Activated CD4-positive, alpha-beta memory T cell treated with anti-CD3 and anti-CD28 coated beads, Interleukin-2, amount 10 ng/mL, durations not matched to agents 7 days and 5 days (primary cell): ENCODE measurements at regions not wholly inside any gene's neighbourhood (a gene's known extent, or its start where the extent isn't known, plus 50 kb on each side); places are given as distances from the start of the nearest gene placed in this dataset.

Source experiments
- CTCF ChIA-PET: fragments of 350-600 bp; sonication (Branson Sonifier 250); formaldehyde crosslinking; loops from one replicate; lab custom pipeline; 2021; ENCODE audit warnings: antibody characterized with exemption, inconsistent platforms; lab: Charles Lee
- POLR2A ChIA-PET: fragments of 350-600 bp; sonication (Branson Sonifier 250); formaldehyde crosslinking; loops from one replicate; lab custom pipeline; 2021; ENCODE audit warnings: antibody characterized with exemption; lab: Charles Lee
- DNase-seq: peaks from one replicate; pipeline ENCODE4 v3.0.0-alpha.2; 2020
- H3K27ac Mint-ChIP-seq: one replicate; pipeline ENCODE4 v1.8.0; 2021; ENCODE audit warnings: mild to moderate bottlenecking, mixed read lengths
- H3K27me3 Mint-ChIP-seq: one replicate; pipeline ENCODE4 v1.8.0; 2021; ENCODE audit warnings: mixed read lengths
- H3K36me3 Mint-ChIP-seq: one replicate; pipeline ENCODE4 v1.8.0; 2021; ENCODE audit warnings: low read depth, mixed read lengths
- H3K4me1 Mint-ChIP-seq: one replicate; pipeline ENCODE4 v1.8.0; 2021; ENCODE audit warnings: mixed read lengths
- H3K4me3 Mint-ChIP-seq: one replicate; pipeline ENCODE4 v1.8.0; 2021; ENCODE audit warnings: mild to moderate bottlenecking, mixed read lengths
- H3K9me3 Mint-ChIP-seq: one replicate; pipeline ENCODE4 v1.8.0; 2021; ENCODE audit warnings: mixed read lengths

DNA sequence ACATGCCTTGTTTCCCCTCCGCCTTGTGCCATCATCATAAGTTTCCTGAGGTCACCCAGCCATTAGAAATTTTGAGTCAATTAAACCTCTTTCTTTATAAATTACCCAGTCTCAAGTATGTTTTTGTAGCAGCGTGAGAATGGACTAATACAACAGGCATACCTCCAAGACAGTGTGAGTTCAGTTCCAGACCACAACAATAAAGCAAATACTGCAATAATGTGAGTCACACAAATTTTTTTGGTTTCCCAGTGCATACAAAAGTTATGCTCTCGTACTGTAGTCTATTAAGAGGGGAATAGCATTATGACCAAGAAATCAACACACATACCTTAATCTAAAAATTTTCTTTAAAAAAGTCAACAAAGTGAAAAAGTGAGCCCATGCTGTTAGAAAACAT, 217.2 kb downstream of the NR4A2 start:
- H3K4me3 Mint-ChIP-seq, result no peak overlapping the region
- H3K27me3 Mint-ChIP-seq, result no peaks in the 10 kb centered on the region
- no peaks in the 10 kb centered on the region for H3K36me3 Mint-ChIP-seq
- CTCF ChIA-PET, result no interaction called here
- H3K4me1 Mint-ChIP-seq, result no peaks in the 10 kb centered on the region
- no peak for DNase-seq
- no peak overlapping the region for H3K27ac Mint-ChIP-seq
- H3K9me3 Mint-ChIP-seq, result no peaks in the 10 kb centered on the region
- POLR2A ChIA-PET, result no interaction called here

DNA sequence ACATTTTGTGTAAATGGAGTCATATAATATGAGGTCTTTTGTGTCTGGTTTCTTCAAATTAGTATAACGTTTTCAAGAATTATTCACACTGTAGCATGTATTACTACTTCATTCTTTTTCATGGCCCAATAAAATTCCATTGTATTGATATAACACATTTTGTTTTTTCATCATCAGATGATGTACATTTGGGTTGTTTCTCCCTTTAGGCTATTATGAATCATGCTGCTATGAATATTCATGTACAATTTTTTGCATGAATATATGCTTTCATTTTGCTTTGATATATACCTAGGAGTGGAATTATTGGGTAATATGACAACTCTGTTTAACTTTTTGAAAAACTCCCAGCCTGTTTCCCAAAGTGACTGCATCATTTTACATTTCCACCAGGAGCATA, 220.2 kb downstream of the NR4A2 start:
- no peak for DNase-seq
- Mint-ChIP-seq H3K27me3 (no peaks in the 10 kb centered on the region), H3K27ac (no peak overlapping the region), H3K36me3 (no peaks in the 10 kb centered on the region), H3K4me3 (no peak overlapping the region), H3K4me1 (no peaks in the 10 kb centered on the region), H3K9me3 (no peaks in the 10 kb centered on the region)
- CTCF ChIA-PET, result no interaction called here
- POLR2A ChIA-PET, result no interaction called here

DNA sequence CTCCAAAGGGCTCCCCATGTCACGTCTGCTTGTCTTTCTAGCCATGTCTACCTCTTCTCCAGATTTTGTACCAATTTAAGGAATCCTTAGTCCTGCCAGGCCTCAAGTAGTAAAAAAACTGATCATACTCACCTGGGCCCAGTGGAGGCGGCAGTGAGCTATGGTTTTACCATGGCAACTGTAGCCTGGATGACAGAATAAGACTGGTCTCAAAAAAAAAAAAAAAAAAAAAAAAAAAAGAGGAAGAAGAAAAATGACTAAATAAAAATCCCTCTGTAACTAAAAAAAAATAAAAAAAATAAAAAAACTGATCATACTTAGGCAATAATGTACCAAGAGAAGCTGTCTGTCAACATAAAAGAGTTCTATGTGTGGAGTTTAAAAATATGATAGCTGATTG, 221.6 kb downstream of the NR4A2 start:
- CTCF ChIA-PET, result interaction anchor here (0.6 to 0.8 kb wide), 6 partner anchors 9 to 1764 kb away, joined by 3 to 4 read pairs (median 4); no protein-coding TSS in a partner anchor
- H3K36me3 Mint-ChIP-seq, result no peaks in the 10 kb centered on the region

DNA sequence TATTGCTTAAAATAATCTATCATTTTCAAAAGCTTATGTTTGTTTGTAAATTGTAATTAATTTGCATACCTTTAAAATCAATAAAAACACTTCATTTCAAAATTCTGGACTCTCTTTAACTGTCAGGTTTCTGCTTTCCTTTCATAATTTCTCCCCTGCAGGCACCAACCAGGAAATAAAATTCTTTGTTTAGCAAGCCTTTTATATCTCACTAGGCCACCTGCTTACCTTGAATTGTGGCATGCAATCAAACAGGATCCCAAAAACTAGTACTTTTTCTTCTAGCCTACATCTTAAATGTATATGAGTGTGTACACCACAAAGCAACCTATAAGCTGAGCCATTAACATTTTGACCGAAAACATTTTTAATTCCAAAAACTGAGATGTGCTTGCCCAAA, 233.1 kb downstream of the NR4A2 start:
- Mint-ChIP-seq H3K4me3 (no peak overlapping the region), H3K27me3 (no peaks in the 10 kb centered on the region), H3K36me3 (no peaks in the 10 kb centered on the region), H3K4me1 (no peaks in the 10 kb centered on the region), H3K9me3 (no peaks in the 10 kb centered on the region), H3K27ac (no peak overlapping the region)
- ChIA-PET CTCF (no interaction called here), POLR2A (no interaction called here)
- DNase-seq, result no peak

More for the DNA sequence above, 221.6 kb downstream of the NR4A2 start:
- Mint-ChIP-seq H3K27me3 (no peaks in the 10 kb centered on the region), H3K27ac (no peak overlapping the region), H3K4me3 (no peak overlapping the region), H3K9me3 (no peaks in the 10 kb centered on the region), H3K4me1 (no peaks in the 10 kb centered on the region)
- POLR2A ChIA-PET, result no interaction called here
- no peak for DNase-seq

DNA sequence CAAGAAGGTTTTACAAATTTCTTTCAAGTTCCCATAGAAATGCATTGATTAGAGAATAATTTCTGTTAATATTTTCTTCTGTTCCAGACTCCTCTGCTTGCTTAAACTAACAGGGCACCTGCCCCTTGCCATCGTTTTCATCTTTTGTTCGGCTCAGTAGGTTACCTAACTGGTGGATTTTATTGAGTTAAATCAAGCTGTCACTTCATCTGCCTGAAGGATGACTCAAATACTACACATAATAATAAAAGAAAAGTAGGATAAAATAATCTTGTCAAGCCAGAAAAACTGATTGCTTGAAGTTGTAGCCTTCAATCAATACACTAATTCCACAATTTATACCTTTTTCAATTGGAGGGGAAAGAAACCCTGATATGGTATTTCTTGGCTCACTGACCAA, 234.0 kb downstream of the NR4A2 start:
- DNase-seq, result no peak
- Mint-ChIP-seq H3K36me3 (no peaks in the 10 kb centered on the region), H3K27ac (no peak overlapping the region), H3K9me3 (no peaks in the 10 kb centered on the region), H3K27me3 (no peaks in the 10 kb centered on the region), H3K4me1 (no peaks in the 10 kb centered on the region), H3K4me3 (no peak overlapping the region)
- CTCF ChIA-PET, result no interaction called here
- POLR2A ChIA-PET, result no interaction called here

DNA sequence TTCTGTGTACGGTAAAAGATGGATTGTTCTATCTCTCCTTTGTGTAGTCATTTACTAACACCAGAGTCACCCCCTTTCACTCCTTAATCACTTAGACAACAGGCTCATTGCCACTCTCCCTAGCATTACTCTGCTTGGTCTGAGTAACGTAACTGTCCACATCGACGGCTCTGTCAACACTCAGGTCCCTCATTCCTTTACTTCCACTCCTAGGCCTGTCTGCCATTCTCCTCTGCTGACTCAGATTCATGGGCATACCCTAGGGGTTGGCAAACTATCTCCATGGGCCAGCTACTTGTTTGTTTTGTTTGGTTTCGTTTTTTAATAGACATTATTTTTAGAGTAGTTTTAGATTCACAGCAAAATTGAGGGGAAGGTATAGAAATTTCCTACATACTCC, 243.9 kb downstream of the NR4A2 start:
- no peak overlapping the region for H3K4me3 Mint-ChIP-seq
- no peaks in the 10 kb centered on the region for H3K36me3 Mint-ChIP-seq
- no peaks in the 10 kb centered on the region for H3K9me3 Mint-ChIP-seq
- no peaks in the 10 kb centered on the region for H3K4me1 Mint-ChIP-seq
- no peak overlapping the region for H3K27ac Mint-ChIP-seq
- no peak for DNase-seq
- ChIA-PET CTCF (no interaction called here), POLR2A (no interaction called here)
- no peaks in the 10 kb centered on the region for H3K27me3 Mint-ChIP-seq

DNA sequence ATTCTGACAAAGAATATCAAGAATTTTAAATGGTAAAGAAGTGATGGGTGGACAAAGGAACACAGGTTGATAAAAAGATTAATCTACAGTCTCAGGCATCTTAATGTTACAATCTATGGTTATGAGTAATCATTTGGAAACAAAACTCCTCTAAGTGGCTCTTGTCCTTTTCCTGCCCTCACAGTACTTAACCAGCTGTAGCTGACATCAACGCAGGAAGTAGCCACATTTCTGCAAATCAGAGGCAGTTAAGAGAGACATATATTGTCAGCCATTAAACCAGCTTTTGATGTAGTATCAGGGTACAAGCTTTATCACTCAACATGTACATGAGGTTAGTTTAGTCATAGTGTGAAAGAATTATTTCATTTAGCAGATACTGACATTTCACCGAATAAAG, 244.6 kb downstream of the NR4A2 start:
- H3K36me3 Mint-ChIP-seq, result no peaks in the 10 kb centered on the region
- no peaks in the 10 kb centered on the region for H3K4me1 Mint-ChIP-seq
- no peak overlapping the region for H3K4me3 Mint-ChIP-seq
- ChIA-PET CTCF (no interaction called here), POLR2A (no interaction called here)
- H3K9me3 Mint-ChIP-seq, result no peaks in the 10 kb centered on the region
- DNase-seq, result no peak
- no peak overlapping the region for H3K27ac Mint-ChIP-seq
- H3K27me3 Mint-ChIP-seq, result no peaks in the 10 kb centered on the region

DNA sequence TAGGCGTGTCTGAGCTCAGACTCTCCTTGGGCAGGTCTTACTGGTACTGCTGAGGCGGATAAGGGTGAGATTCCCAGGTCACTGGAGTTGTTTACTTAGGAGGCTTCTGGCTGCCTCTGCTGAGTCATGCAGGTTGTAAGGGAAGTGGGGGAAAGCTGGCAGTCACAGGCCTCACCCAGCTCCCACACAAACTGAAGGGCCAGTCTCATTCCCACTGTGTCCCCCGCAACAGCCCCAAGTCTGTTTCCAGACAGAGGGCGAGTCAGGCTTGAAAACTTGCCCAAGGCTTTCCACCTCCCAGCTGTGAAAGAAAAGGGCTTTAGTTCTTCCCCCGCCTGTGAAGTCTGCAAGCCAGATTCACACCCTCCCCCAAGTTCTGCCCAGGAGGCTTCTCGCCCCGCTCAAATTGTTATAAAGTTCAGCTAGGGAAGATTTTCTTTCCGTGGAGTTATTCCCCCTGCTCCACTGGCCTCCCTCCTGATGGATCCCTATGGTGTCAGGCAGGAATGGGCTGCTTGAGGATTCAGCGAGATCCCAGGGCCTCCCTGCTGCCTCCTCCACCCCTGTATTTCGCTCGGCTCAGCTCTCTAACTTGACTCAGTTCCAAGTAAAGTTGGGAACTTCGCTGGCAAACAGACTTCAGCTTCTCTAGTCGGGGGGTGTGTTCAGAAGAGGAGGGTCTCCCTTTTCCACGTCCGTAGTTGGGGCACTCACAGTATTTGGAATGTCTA, 248.6 kb downstream of the NR4A2 start:
- Mint-ChIP-seq H3K9me3 (no peaks in the 10 kb centered on the region), H3K27ac (no peak overlapping the region), H3K36me3 (no peaks in the 10 kb centered on the region), H3K4me3 (no peak overlapping the region), H3K27me3 (no peaks in the 10 kb centered on the region), H3K4me1 (no peaks in the 10 kb centered on the region)
- CTCF ChIA-PET, result no interaction called here
- POLR2A ChIA-PET, result no interaction called here
- DNase-seq, result no peak

DNA sequence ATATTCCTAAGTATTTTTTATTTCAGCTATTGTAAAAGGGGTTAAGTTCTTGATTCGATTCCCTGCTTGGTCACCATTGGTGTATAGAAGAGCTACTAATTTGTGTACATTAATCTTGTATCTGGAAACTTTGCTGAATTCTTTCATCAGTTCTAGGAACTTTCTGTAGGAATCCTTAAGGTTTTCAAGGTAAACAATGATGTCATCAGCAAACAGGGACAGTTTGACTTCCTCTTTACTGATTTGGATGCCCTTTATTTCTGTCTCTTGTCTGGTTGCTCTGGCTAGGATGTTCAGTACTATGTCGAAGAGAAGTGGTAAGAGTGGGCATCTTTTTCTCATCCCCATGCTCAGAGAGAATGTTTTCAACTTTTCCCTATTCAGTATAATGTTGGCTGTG, 252.7 kb downstream of the NR4A2 start:
- ChIA-PET CTCF (no interaction called here), POLR2A (interaction anchor here (0.5 kb wide), 1 partner anchor 18 kb away, joined by 3 read pairs; no protein-coding TSS in a partner anchor)
- DNase-seq, result no peak
- no peaks in the 10 kb centered on the region for H3K4me1 Mint-ChIP-seq
- no peaks in the 10 kb centered on the region for H3K9me3 Mint-ChIP-seq
- no peak overlapping the region for H3K27ac Mint-ChIP-seq
- no peaks in the 10 kb centered on the region for H3K27me3 Mint-ChIP-seq
- H3K4me3 Mint-ChIP-seq, result no peak overlapping the region
- no peaks in the 10 kb centered on the region for H3K36me3 Mint-ChIP-seq

DNA sequence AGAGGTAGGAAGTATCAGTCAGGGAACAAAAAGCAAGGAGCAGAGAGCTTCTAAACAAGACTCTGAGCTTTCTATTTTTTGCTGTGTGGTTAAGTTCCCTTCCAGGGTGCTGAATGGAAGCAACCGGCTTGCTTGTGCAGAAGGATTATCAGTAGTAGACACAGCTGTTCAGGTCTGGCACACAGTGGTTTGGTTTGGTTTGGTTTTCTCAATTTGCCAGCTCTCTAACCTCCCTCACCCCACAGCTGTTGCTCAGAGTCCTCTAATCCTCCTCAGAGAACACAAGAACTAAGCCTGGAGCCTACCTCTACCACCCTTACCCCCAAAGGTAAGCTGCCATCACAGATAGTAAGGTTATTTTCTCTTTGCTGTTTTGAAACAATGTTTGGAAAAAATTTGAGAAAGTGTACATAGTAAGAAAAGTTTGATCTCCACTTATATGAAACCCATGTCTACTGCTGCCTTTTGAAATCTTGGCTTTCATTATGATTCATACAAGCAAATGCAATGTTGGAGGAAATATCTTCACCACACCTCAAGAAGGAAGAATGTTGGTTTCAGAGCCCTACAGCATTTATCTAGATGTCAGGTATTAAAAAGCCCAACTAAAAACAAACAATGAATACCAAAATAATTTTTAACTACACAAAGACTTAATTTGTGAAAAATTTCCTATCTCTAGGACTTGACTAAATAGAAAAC, 255.3 kb downstream of the NR4A2 start:
- no peak for DNase-seq
- Mint-ChIP-seq H3K27me3 (no peaks in the 10 kb centered on the region), H3K36me3 (no peaks in the 10 kb centered on the region), H3K27ac (no peak overlapping the region), H3K4me1 (no peaks in the 10 kb centered on the region), H3K9me3 (no peaks in the 10 kb centered on the region), H3K4me3 (no peak overlapping the region)
- POLR2A ChIA-PET, result no interaction called here
- CTCF ChIA-PET, result no interaction called here

DNA sequence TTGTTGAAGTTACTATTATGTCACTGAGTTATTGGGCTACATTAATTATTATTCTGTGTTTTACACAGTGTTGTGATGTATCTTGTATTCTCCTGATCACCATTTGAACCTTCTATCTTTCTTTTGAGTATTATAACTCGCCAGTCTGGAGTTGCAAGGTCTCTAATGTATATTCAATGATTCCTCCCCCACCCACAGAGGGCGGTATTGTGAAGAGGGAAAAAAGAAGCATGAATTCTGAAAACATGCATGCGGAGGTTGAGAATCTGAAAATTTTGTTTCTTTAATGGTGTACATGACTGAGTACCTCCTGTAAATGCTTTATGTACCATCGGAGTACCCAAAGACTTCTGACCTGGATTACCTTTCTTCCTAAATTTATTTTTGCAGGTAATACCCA, 266.6 kb downstream of the NR4A2 start:
- CTCF ChIA-PET, result no interaction called here
- DNase-seq, result no peak
- Mint-ChIP-seq H3K36me3 (no peaks in the 10 kb centered on the region), H3K4me3 (no peak overlapping the region), H3K4me1 (no peaks in the 10 kb centered on the region), H3K27ac (no peak overlapping the region), H3K27me3 (peaks cover 2% of the 10 kb centered on the region), H3K9me3 (no peaks in the 10 kb centered on the region)
- POLR2A ChIA-PET, result no interaction called here

DNA sequence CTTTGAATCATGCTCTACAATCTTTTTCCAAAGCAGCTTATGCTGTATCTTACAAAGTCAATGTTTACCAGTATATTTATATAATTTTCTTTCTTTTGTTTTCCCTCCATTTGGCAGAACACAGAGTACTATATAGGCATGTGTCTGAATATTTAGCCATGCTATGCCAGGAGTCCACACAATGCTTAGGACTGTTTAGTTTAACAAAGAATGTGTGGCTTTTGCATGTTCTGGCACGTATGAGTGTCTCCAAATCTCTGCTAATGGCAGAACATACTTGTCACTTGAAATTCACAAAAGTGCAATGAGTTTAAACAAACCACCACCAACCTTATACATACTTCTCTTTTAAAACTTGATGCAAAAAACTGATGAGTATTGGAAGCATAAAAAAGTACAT, 268.0 kb downstream of the NR4A2 start:
- no peak overlapping the region for H3K27ac Mint-ChIP-seq
- H3K27me3 Mint-ChIP-seq, result peaks cover 2% of the 10 kb centered on the region
- CTCF ChIA-PET, result no interaction called here
- H3K4me3 Mint-ChIP-seq, result no peak overlapping the region
- no peaks in the 10 kb centered on the region for H3K9me3 Mint-ChIP-seq
- H3K4me1 Mint-ChIP-seq, result no peaks in the 10 kb centered on the region
- POLR2A ChIA-PET, result no interaction called here
- no peaks in the 10 kb centered on the region for H3K36me3 Mint-ChIP-seq
- DNase-seq, result no peak

DNA sequence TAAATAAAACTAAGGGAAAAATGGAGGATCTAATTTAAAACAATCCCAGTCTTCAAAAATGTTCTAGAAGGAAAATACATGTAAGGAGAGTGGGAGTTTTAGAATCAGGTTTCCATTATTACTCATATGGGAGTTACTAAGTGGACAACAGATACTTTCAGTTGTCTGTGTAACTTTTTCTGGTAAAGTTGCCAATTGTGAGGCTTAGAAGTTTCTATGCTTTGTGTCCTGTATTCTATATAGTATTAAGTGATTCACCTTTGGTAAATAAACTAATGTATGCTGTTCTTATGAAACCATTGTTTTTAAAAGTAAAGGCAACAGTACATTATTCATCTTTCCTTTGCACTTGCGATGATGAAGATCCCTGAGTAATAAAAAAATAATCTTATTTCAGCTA, 274.9 kb downstream of the NR4A2 start:
- CTCF ChIA-PET, result no interaction called here
- Mint-ChIP-seq H3K9me3 (no peaks in the 10 kb centered on the region), H3K27me3 (peaks cover 4% of the 10 kb centered on the region), H3K36me3 (no peaks in the 10 kb centered on the region), H3K4me1 (no peaks in the 10 kb centered on the region), H3K4me3 (no peak overlapping the region), H3K27ac (no peak overlapping the region)
- DNase-seq, result no peak
- POLR2A ChIA-PET, result no interaction called here

DNA sequence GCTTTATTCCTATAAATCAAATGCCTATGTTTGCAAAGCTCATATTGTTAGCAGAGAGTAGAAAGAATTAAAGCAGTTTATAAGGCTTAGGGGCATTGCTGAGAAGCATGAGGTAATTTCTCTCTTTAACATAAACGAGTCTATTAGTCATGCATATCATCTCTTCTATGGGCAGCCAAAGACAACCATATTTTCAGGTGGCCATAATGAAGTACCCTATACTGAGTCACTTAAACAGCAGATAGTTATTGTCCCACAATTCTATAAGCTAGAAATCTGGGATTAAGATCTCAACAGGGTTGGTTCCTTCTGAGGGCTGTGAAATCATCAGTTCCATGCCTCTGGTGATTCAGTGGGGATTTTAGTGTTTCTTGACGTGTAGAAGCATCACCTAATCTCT, 277.5 kb downstream of the NR4A2 start:
- ChIA-PET CTCF (no interaction called here), POLR2A (no interaction called here)
- DNase-seq, result no peak
- Mint-ChIP-seq H3K27ac (no peak overlapping the region), H3K9me3 (no peaks in the 10 kb centered on the region), H3K36me3 (no peaks in the 10 kb centered on the region), H3K27me3 (peaks cover 4% of the 10 kb centered on the region), H3K4me3 (no peak overlapping the region), H3K4me1 (no peaks in the 10 kb centered on the region)
